HEK293 (cell line): ENCODE measurements at regions not wholly inside any gene's neighbourhood (a gene's known extent, or its start where the extent isn't known, plus 50 kb on each side); places are given as distances from the start of the nearest gene placed in this dataset.

ENCODE experiments used
- GFI1B ChIP-seq: fragments of 450-650 bp; formaldehyde crosslinking; IDR thresholded peaks from 2 replicates; pipeline ENCODE4 v1.5.1; 2016; ENCODE audit warnings: missing biosample characterization, missing genetic modification characterization
- KLF16 ChIP-seq: fragments of 450-650 bp; formaldehyde crosslinking; IDR thresholded peaks from 2 replicates; pipeline ENCODE4 v1.5.1; 2017; ENCODE audit warnings: missing biosample characterization, missing genetic modification characterization
- MZF1 ChIP-seq: fragments of 450-650 bp; formaldehyde crosslinking; IDR thresholded peaks from 2 replicates; pipeline ENCODE4 v1.5.1; 2017; ENCODE audit warnings: missing biosample characterization, missing genetic modification characterization, borderline replicate concordance
- PRDM1 ChIP-seq: fragments of 450-650 bp; formaldehyde crosslinking; IDR thresholded peaks from 2 replicates; pipeline ENCODE4; 2016; ENCODE audit warnings: missing biosample characterization, missing genetic modification characterization
- PRDM4 ChIP-seq: fragments of 450-650 bp; formaldehyde crosslinking; IDR thresholded peaks from 2 replicates; pipeline ENCODE4 v1.5.1; 2017; ENCODE audit warnings: missing biosample characterization, missing genetic modification characterization
- SALL2 ChIP-seq: fragments of 450-650 bp; formaldehyde crosslinking; IDR thresholded peaks from 2 replicates; pipeline ENCODE4 v1.5.0; 2017; ENCODE audit warnings: missing biosample characterization, mild to moderate bottlenecking, missing genetic modification characterization, borderline replicate concordance
- ZBTB11 ChIP-seq: fragments of 450-650 bp; formaldehyde crosslinking; conservative IDR thresholded peaks from 2 replicates; pipeline ENCODE4 v1.5.1; 2016; ENCODE audit warnings: low read depth, missing biosample characterization, missing genetic modification characterization
- ZBTB17 ChIP-seq: fragments of 450-650 bp; formaldehyde crosslinking; IDR thresholded peaks from 2 replicates; pipeline ENCODE4 v1.5.1; 2016; ENCODE audit warnings: missing biosample characterization, missing genetic modification characterization
- ZBTB20 ChIP-seq: fragments of 450-650 bp; formaldehyde crosslinking; IDR thresholded peaks from 2 replicates; pipeline ENCODE4 v1.5.1; 2016; ENCODE audit warnings: missing biosample characterization, missing genetic modification characterization
- ZFP3 ChIP-seq: fragments of 450-650 bp; formaldehyde crosslinking; IDR thresholded peaks from 2 replicates; pipeline ENCODE4 v1.5.1; 2016; ENCODE audit warnings: low read depth, missing biosample characterization, missing genetic modification characterization
- ZFP69B ChIP-seq: fragments of 450-650 bp; formaldehyde crosslinking; IDR thresholded peaks from 2 replicates; pipeline ENCODE4 v1.5.1; 2016; ENCODE audit warnings: missing biosample characterization, missing genetic modification characterization
- ZIC2 ChIP-seq: fragments of 450-650 bp; formaldehyde crosslinking; IDR thresholded peaks from 2 replicates; pipeline ENCODE4 v1.5.1; 2016; ENCODE audit warnings: missing biosample characterization, missing genetic modification characterization
- ZNF121 ChIP-seq: fragments of 450-650 bp; formaldehyde crosslinking; IDR thresholded peaks from 2 replicates; pipeline ENCODE4 v1.5.1; 2016; ENCODE audit warnings: missing biosample characterization, missing genetic modification characterization
- ZNF169 ChIP-seq: fragments of 450-650 bp; formaldehyde crosslinking; IDR thresholded peaks from 2 replicates; pipeline ENCODE4 v1.5.1; 2016; ENCODE audit warnings: missing biosample characterization, missing genetic modification characterization
- ZNF280C ChIP-seq: fragments of 450-650 bp; formaldehyde crosslinking; IDR thresholded peaks from 2 replicates; pipeline ENCODE4 v1.5.1; 2016; ENCODE audit warnings: missing biosample characterization, missing genetic modification characterization
- ZNF280D ChIP-seq: fragments of 450-650 bp; formaldehyde crosslinking; IDR thresholded peaks from 2 replicates; pipeline ENCODE4 v1.5.1; 2016; ENCODE audit warnings: missing biosample characterization, missing genetic modification characterization
- ZNF311 ChIP-seq: fragments of 450-650 bp; formaldehyde crosslinking; IDR thresholded peaks from 2 replicates; pipeline ENCODE4 v1.5.1; 2017; ENCODE audit warnings: missing biosample characterization, missing genetic modification characterization, borderline replicate concordance
- ZNF449 ChIP-seq: fragments of 450-650 bp; formaldehyde crosslinking; IDR thresholded peaks from 2 replicates; pipeline ENCODE4 v1.5.1; 2017; ENCODE audit warnings: missing biosample characterization, mild to moderate bottlenecking, missing genetic modification characterization, moderate library complexity
- ZNF473 ChIP-seq: fragments of 450-650 bp; formaldehyde crosslinking; IDR thresholded peaks from 2 replicates; pipeline ENCODE4 v1.5.1; 2017; ENCODE audit warnings: missing biosample characterization, missing genetic modification characterization
- ZNF639 ChIP-seq: fragments of 450-650 bp; formaldehyde crosslinking; IDR thresholded peaks from 2 replicates; pipeline ENCODE4 v1.5.1; 2016; ENCODE audit warnings: missing biosample characterization, missing genetic modification characterization
- ZNF645 ChIP-seq: fragments of 450-650 bp; formaldehyde crosslinking; IDR thresholded peaks from 2 replicates; pipeline ENCODE4; 2016; ENCODE audit warnings: missing biosample characterization, missing genetic modification characterization
- ZNF654 ChIP-seq: fragments of 450-650 bp; formaldehyde crosslinking; IDR thresholded peaks from 2 replicates; pipeline ENCODE4 v1.5.1; 2016; ENCODE audit warnings: low read depth, missing biosample characterization, missing genetic modification characterization
- ZNF701 ChIP-seq: fragments of 450-650 bp; formaldehyde crosslinking; IDR thresholded peaks from 2 replicates; pipeline ENCODE4 v1.5.1; 2016; ENCODE audit warnings: missing biosample characterization, missing genetic modification characterization
- ZNF777 ChIP-seq: fragments of 450-650 bp; formaldehyde crosslinking; IDR thresholded peaks from 2 replicates; pipeline ENCODE4 v1.5.1; 2017; ENCODE audit warnings: missing biosample characterization, missing genetic modification characterization, borderline replicate concordance
- ZNF843 ChIP-seq: fragments of 450-650 bp; formaldehyde crosslinking; IDR thresholded peaks from 2 replicates; pipeline ENCODE4 v1.5.1; 2016; ENCODE audit warnings: missing biosample characterization, missing genetic modification characterization

GRCh38 chr9:77099388-77099787, 77.9 kb upstream of the VPS13A start (continued):
- TF ChIP-seq ZNF280C (tag by site-specific recombination) (no peak), ZBTB17 (tag by site-specific recombination) (peak; percentile 82), PRDM1 (peak; percentile 77), MZF1 (peak; percentile 72; the same call in 1 of the 2 replicates), ZNF701 (tag by site-specific recombination) (no peak), ZNF654 (tag by site-specific recombination) (no peak), ZNF639 (tag by site-specific recombination) (peak; percentile 92), ZNF311 (tag by site-specific recombination) (no peak), ZFP69B (peak; percentile 53; the same call in 1 of the 2 replicates), SALL2 (tag by site-specific recombination) (no peak), ZNF843 (tag by site-specific recombination) (peak; percentile 96), ZNF169 (no peak), ZNF777 (tag by site-specific recombination) (no peak), ZNF121 (tag by site-specific recombination) (no peak), ZNF280D (tag by site-specific recombination) (no peak), ZFP3 (no peak), ZNF473 (tag by site-specific recombination) (no peak), ZNF645 (tag by site-specific recombination) (no peak), GFI1B (tag by site-specific recombination) (peak; percentile 49; the same call in 1 of the 2 replicates), ZBTB20 (tag by site-specific recombination) (peak; percentile 66), ZNF449 (peak; percentile 36; the same call in 1 of the 2 replicates), KLF16 (tag by site-specific recombination) (no peak), PRDM4 (tag by site-specific recombination) (peak; percentile 90), ZBTB11 (tag by site-specific recombination) (no peak), ZIC2 (tag by site-specific recombination) (no peak; the same call in 1 of the 2 replicates)
